Natural killer cell (primary cell): ENCODE measurements at regions not wholly inside any gene's neighbourhood (a gene's known extent, or its start where the extent isn't known, plus 50 kb on each side); places are given as distances from the start of the nearest gene placed in this dataset.

ENCODE experiments used
- ATAC-seq, 3 donors: fragments of 150-1000 bp in 2 of 3; fragments of 200-7000 bp in 1 of 3; cut with Tn5 transposase; 1 replicate in 1 of 3; 2 replicates in 2 of 3; pipeline ENCODE4 v1.10.0; 2021; ENCODE audit warnings: mild to moderate bottlenecking in 2 of 3, moderate library complexity in 2 of 3
- DNase-seq, 2 donors: peaks; one replicate each; pipeline versions ENCODE4 v3.0.0 to v3.0.0-alpha.2; 2013 to 2021; ENCODE audit warnings: mixed read lengths in 1 of 2
- H3K27ac ChIP-seq: one replicate; pipeline ENCODE4 v1.5.1; 2013; ENCODE audit warnings: mild to moderate bottlenecking, low read length
- H3K27me3 ChIP-seq: one replicate; pipeline ENCODE4 v1.6.1; 2013; ENCODE audit warnings: low read length; ENCODE audit not compliant: control insufficient read depth, insufficient read depth
- H3K36me3 ChIP-seq: one replicate; pipeline ENCODE4 v1.6.1; 2013; ENCODE audit warnings: low read length; ENCODE audit not compliant: control insufficient read depth, insufficient read depth
- H3K4me1 ChIP-seq: one replicate; pipeline ENCODE4 v1.6.1; 2013; ENCODE audit warnings: low read length; ENCODE audit not compliant: control insufficient read depth, insufficient read depth
- H3K4me3 ChIP-seq: one replicate; pipeline ENCODE4 v1.5.1; 2013; ENCODE audit warnings: low read length
- H3K9me3 ChIP-seq: one replicate; pipeline ENCODE4 v1.6.1; 2013; ENCODE audit warnings: low read length; ENCODE audit not compliant: control insufficient read depth, insufficient read depth
- H3K27ac Mint-ChIP-seq, 2 donors: one replicate each; pipeline ENCODE4 v1.8.0; 2022; ENCODE audit warnings: mild to moderate bottlenecking in 2 of 2, mixed read lengths in 2 of 2, moderate library complexity in 1 of 2
- H3K27me3 Mint-ChIP-seq, 2 donors: one replicate each; pipeline ENCODE4 v1.8.0; 2022; ENCODE audit warnings: low read depth in 2 of 2, mixed read lengths in 2 of 2
- H3K36me3 Mint-ChIP-seq: one replicate; pipeline ENCODE4 v1.8.0; 2022; ENCODE audit warnings: mixed read lengths
- H3K4me1 Mint-ChIP-seq, 2 donors: one replicate each; pipeline ENCODE4 v1.8.0; 2022; ENCODE audit warnings: mixed read lengths in 2 of 2
- H3K4me3 Mint-ChIP-seq: one replicate; pipeline ENCODE4 v1.8.0; 2022; ENCODE audit warnings: mild to moderate bottlenecking, moderate library complexity, mixed read lengths
- H3K9me3 Mint-ChIP-seq, 2 donors: one replicate each; pipeline ENCODE4 v1.8.0; 2022; ENCODE audit warnings: mixed read lengths in 2 of 2
- WGBS: methylation state at CpG from one replicate; pipeline ENCODE4 v1.1.7; 2013; ENCODE audit warnings: missing lambda C conversion rate; ENCODE audit not compliant: insufficient coverage; 5-methylcytosine and 5-hydroxymethylcytosine counted together
- intact Hi-C: fragments of 100-400 bp; cut with micrococcal nuclease; formaldehyde crosslinking; loops from one replicate; pipeline ENCODE4 v1.14.2; 2022
- TF ChIP-seq, protein P1 (sequence below): fragments of 200-600 bp; IDR thresholded peaks from one replicate; pipeline ENCODE4 v1.8.0; 2022; ENCODE audit warnings: antibody characterized with exemption

DNA sequence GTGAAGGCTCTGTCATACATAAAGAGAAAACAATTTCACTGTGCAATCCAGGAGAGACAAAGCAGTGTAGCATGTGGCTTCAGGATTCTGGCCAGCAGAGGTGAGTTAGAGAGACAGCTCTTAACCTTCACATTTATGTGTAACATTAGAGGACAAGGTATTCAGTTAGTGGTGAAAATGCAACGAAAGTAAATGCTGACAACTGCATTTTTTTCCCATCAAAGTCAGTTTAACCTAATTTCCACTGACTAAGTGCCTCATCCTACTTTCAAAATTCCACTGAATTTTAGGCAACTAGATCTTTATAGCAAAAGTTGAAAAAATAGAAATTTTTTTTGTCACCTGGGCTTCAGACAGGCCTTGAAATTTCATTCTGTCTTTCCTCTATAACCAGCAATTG, 130.8 kb upstream of the LNX1 start:
- ATAC-seq = no peak
- Mint-ChIP-seq H3K27ac (no peak overlapping the region), H3K27me3 (peaks cover 13 to 14% of the 10 kb centered on the region in 2 donors), H3K9me3 (no peaks in the 10 kb centered on the region), H3K4me1 (no peaks in the 10 kb centered on the region), H3K36me3 (no peaks in the 10 kb centered on the region), H3K4me3 (no peak overlapping the region)
- TF ChIP-seq, protein P1, sequence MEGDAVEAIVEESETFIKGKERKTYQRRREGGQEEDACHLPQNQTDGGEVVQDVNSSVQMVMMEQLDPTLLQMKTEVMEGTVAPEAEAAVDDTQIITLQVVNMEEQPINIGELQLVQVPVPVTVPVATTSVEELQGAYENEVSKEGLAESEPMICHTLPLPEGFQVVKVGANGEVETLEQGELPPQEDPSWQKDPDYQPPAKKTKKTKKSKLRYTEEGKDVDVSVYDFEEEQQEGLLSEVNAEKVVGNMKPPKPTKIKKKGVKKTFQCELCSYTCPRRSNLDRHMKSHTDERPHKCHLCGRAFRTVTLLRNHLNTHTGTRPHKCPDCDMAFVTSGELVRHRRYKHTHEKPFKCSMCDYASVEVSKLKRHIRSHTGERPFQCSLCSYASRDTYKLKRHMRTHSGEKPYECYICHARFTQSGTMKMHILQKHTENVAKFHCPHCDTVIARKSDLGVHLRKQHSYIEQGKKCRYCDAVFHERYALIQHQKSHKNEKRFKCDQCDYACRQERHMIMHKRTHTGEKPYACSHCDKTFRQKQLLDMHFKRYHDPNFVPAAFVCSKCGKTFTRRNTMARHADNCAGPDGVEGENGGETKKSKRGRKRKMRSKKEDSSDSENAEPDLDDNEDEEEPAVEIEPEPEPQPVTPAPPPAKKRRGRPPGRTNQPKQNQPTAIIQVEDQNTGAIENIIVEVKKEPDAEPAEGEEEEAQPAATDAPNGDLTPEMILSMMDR = no peak
- 63% methylated on average over 1 of the region's 1 CpG for WGBS
- Histone ChIP-seq H3K27me3 (no peaks in the 10 kb centered on the region), H3K4me3 (no peak overlapping the region), H3K27ac (no peak overlapping the region), H3K4me1 (no peaks in the 10 kb centered on the region), H3K9me3 (no peaks in the 10 kb centered on the region), H3K36me3 (no peaks in the 10 kb centered on the region)
- DNase-seq = no peak
- intact Hi-C loops = no loop called here

DNA sequence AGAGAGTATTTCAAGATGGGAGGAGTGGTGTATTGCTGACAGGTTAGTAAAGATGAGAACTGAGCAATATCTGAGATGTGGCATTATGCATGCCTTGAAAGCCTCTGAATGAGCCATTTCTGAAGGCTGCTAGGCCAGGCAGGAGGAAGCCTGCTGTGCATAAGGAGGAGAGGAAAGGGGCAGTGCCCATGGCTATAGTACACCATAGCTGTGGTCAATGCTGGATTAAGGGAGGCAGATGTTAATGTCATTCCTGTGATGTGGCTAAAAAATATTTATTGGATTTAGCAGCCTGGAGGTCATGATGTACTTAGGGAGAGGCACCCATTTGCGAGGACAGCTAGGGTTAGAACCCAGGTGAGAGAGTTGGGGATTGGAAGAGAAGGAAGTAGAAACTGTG, 130.0 kb upstream of the LNX1 start:
- DNase-seq (no peak), ATAC-seq (no peak)
- TF ChIP-seq, protein P1 = no peak
- Histone ChIP-seq H3K27ac (no peak overlapping the region), H3K4me3 (no peak overlapping the region), H3K9me3 (no peaks in the 10 kb centered on the region), H3K4me1 (no peaks in the 10 kb centered on the region), H3K36me3 (no peaks in the 10 kb centered on the region), H3K27me3 (no peaks in the 10 kb centered on the region)
- no peaks in the 10 kb centered on the region for H3K9me3 Mint-ChIP-seq
- H3K27ac Mint-ChIP-seq = no peak overlapping the region
- intact Hi-C loops = no loop called here
- no peaks in the 10 kb centered on the region for H3K4me1 Mint-ChIP-seq
- no peak overlapping the region for H3K4me3 Mint-ChIP-seq
- no peaks in the 10 kb centered on the region for H3K36me3 Mint-ChIP-seq
- peaks cover 13 to 17% of the 10 kb centered on the region in 2 donors for H3K27me3 Mint-ChIP-seq
- WGBS = 73% methylated on average over 1 of the region's 1 CpG

DNA sequence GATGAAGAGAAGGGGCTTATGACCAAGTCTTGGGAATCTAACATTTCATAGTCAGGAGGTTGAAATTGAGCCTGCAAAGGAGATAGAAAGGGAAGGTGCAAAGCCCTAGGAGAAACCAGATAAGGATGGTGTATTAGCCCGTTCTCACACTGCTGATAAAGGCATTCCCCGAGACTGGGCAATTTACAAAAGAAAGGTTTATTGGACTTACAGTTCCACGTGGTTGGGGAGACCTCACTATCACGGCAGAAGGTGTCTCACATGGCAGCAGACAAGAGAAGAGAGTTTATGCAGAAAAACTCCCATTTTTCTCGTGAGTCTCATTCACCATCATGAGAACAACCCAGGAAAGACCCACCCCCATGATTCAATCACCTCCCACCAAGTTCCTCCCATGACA, 129.5 kb upstream of the LNX1 start:
- H3K4me3 ChIP-seq = no peak overlapping the region
- Mint-ChIP-seq H3K9me3 (no peaks in the 10 kb centered on the region), H3K27me3 (peaks cover 13 to 17% of the 10 kb centered on the region in 2 donors), H3K36me3 (no peaks in the 10 kb centered on the region), H3K27ac (no peak overlapping the region), H3K4me1 (no peaks in the 10 kb centered on the region), H3K4me3 (no peak overlapping the region)
- no peaks in the 10 kb centered on the region for H3K27me3 ChIP-seq
- no peaks in the 10 kb centered on the region for H3K36me3 ChIP-seq
- H3K9me3 ChIP-seq = no peaks in the 10 kb centered on the region
- no peak for ATAC-seq
- H3K27ac ChIP-seq = no peak overlapping the region
- no peaks in the 10 kb centered on the region for H3K4me1 ChIP-seq
- no peak for DNase-seq
- intact Hi-C loops = no loop called here
- TF ChIP-seq, protein P1 = no peak
- 89% methylated on average over 4 of the region's 5 CpGs for WGBS

DNA sequence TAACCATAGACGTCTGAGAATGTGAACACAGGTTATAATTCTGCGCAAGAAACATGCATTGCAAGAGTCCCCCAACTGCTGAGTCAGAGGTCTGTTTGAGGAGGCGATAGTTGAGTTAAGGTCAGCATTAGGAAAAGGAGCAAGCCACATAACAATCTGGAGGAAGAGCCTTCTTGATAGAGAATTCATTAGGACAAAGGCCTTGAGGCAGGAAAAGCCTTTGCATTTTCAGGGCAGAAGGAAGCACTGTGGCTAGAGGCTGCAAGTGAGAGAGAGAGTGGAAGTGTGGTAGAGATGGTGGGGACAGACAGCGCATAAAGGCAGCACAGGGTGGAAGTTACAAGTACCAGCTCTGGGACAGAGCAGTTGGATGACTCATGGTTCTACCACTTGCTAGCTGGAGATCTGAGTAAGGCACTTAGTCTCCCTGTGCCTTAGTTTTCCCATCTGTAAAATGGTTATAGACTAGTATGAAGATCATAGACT, 125.8 kb upstream of the LNX1 start:
- Histone ChIP-seq H3K4me1 (no peaks in the 10 kb centered on the region), H3K4me3 (no peak overlapping the region), H3K9me3 (no peaks in the 10 kb centered on the region), H3K36me3 (no peaks in the 10 kb centered on the region), H3K27ac (no peak overlapping the region), H3K27me3 (no peaks in the 10 kb centered on the region)
- no peak for DNase-seq
- peaks cover 13% of the 10 kb centered on the region in 2 donors for H3K27me3 Mint-ChIP-seq
- no peaks in the 10 kb centered on the region for H3K36me3 Mint-ChIP-seq
- no peak overlapping the region for H3K4me3 Mint-ChIP-seq
- no peak overlapping the region for H3K27ac Mint-ChIP-seq
- TF ChIP-seq, protein P1 = no peak
- H3K4me1 Mint-ChIP-seq = no peaks in the 10 kb centered on the region
- intact Hi-C loops = no loop called here
- WGBS = 49% methylated on average over 4 of the region's 4 CpGs
- no peaks in the 10 kb centered on the region for H3K9me3 Mint-ChIP-seq
- no peak for ATAC-seq
